D721Med (cell line): ENCODE measurements at regions not wholly inside any gene's neighbourhood (a gene's known extent, or its start where the extent isn't known, plus 50 kb on each side); places are given as distances from the start of the nearest gene placed in this dataset.

Experiments used
- DNase-seq: peaks from one replicate; pipeline ENCODE4 v3.0.0; 2011; ENCODE audit warnings: low spot score; ENCODE audit not compliant: insufficient read length
- FAIRE-seq: peaks from 2 replicates; lab custom pipeline; 2011; peaks lifted over from hg19 to GRCh38; lab: Jason Lieb, UNC
- CTCF ChIP-seq: IDR thresholded peaks from 2 replicates; pipeline ENCODE4 v1.5.1; 2012; ENCODE audit warnings: mild to moderate bottlenecking, control low read depth; ENCODE audit not compliant: insufficient read depth; ENCODE audit errors: missing control alignments

- FAIRE-seq (no peak), DNase-seq (no peak)
- TF ChIP-seq CTCF, result no peak
Measured at GRCh38 chr1:13964768-13965167, 264.8 kb downstream of the PRDM2 start.

- peak; percentile 53 for TF ChIP-seq CTCF
- FAIRE-seq (no peak), DNase-seq (no peak)
Measured at GRCh38 chr1:13965770-13966398, 265.9 kb downstream of the PRDM2 start.

GRCh38 chr1:13967707-13968106, 267.7 kb downstream of the PRDM2 start:
- no peak for TF ChIP-seq CTCF
- no peak for FAIRE-seq
- DNase-seq, result no peak

GRCh38 chr1:13968361-13968760, 268.4 kb downstream of the PRDM2 start:
- no peak for DNase-seq
- no peak for FAIRE-seq
- TF ChIP-seq CTCF, result no peak

- no peak for TF ChIP-seq CTCF
- FAIRE-seq (no peak), DNase-seq (no peak)
Measured at GRCh38 chr1:13970631-13971247, 270.8 kb downstream of the PRDM2 start.

- DNase-seq (no peak), FAIRE-seq (no peak)
- TF ChIP-seq CTCF, result no peak
Measured at GRCh38 chr1:13976485-13976884, 276.5 kb downstream of the PRDM2 start.

- DNase-seq (no peak), FAIRE-seq (no peak)
- no peak for TF ChIP-seq CTCF
Measured at GRCh38 chr1:13981142-13981541, 281.2 kb downstream of the PRDM2 start.
